ENCODE measurements at regions not wholly inside any gene's neighbourhood (a gene's known extent, or its start where the extent isn't known, plus 50 kb on each side); places are given as distances from the start of the nearest gene placed in this dataset.
"Not testable (repeated sequence)": the region's sequence is repeated elsewhere in the genome, so short reads cannot be mapped to it uniquely, and the experiment has no call there.

DNA sequence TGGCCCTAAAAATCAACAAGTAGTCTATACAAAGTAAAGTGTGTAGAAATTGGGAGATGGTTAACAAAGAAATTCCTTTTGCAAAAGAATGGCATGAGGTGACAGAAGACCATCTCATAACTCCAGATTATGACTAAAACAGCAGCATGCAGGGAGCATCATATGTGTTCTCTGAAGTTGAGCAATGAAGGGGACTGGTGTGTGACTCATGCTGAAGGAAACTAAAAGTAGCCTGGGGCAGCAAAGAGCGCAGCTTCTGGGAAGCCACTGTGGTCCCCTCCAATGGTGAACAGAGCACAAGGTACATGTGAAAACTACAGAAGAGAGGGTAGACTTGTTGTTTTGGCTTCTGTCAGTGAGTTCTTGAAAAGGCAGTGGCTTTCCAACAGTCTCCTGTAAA is 133.4 kb downstream of the MACC1 start:
- no peak for DNase-seq

DNA sequence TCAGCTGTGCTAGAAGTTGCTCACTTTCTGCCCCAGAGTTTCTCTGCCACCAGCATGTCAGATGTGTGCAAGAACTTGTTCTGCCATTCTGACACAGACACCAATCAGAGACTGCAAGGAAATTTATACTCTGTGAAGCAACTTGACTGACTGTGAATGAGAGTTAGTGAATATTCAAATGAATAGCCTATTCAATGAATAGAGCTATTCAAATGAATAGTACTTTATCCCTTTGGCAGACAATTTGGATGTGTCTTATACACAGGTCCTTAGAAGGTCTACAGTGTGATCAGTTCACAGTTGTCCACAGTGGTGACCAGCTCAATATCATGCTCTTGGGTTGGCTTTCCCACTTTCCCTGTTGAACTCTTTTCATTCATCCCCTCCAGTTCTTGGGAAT is 138.1 kb downstream of the MACC1 start:
- DNase-seq = no peak

GRCh38 chr7:20076835-20077234 is 140.3 kb downstream of the MACC1 start:
- no peak for DNase-seq

GRCh38 chr7:20075992-20076820 is 141.0 kb downstream of the MACC1 start:
- no peak for DNase-seq

DNA sequence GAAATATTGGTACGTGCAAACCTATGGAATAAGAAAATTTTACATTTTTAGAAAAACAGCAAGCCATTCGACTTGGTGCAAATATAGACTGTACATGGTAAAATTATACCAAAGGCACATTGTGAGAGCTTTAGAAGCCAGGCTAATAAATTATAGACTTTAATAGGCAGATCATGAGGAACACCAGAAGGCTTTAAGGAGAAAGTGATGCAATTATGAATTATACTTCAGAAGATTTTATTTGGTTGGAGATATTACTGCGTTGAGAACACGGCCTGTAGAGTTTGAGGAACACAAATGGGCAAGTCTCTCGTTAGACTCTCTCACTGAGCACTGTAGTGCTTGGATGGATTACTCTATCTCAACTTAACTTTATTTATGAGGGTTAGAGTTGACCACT is 141.7 kb downstream of the MACC1 start:
- DNase-seq = no peak

DNA sequence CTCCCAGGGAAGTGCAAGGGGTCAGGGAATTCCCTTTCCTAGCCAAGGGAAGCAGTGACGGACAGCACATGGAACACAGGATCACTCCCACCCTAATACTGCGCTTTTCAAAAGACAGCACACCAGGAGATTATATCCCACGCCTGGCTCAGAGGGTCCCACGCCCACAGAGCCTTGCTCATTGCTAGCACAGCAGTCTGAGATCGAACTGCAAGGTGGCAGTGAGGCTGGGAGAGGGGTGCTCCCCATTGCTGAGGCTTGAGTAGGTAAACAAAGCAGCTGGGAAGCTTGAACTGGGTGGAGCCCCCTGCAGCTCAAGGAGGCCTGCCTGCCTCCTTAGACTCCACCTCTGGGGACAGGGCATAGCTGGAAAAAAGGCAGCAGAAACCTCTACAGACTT is 149.2 kb downstream of the MACC1 start:
- DNase-seq = not testable (repeated sequence)

GRCh38 chr7:20064974-20065862 is 152.0 kb downstream of the MACC1 start:
- peak; percentile 85 for DNase-seq

- peak; percentile 93 for DNase-seq
Measured at GRCh38 chr7:20064181-20064970, 152.8 kb downstream of the MACC1 start.

GRCh38 chr7:20063644-20064043 is 153.5 kb downstream of the MACC1 start:
- no peak for DNase-seq

DNA sequence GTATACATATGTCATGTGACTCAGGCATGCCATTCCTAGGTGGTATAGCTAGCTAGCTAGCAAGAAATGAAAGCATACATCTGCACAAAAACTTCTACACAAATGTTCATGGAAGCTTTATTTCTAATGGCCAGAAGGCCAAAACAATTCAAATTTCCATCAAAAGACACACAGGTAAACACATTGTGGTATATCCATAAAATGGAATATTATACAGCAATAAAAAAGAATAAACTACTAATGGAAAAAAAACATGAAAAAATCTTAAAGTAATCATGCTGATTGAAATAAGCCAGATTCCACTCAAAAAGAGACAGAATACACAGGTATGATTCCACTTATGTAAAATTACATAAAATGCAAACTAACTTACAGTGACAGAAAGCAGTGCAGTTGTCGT is 154.3 kb downstream of the MACC1 start:
- DNase-seq = no peak

DNA sequence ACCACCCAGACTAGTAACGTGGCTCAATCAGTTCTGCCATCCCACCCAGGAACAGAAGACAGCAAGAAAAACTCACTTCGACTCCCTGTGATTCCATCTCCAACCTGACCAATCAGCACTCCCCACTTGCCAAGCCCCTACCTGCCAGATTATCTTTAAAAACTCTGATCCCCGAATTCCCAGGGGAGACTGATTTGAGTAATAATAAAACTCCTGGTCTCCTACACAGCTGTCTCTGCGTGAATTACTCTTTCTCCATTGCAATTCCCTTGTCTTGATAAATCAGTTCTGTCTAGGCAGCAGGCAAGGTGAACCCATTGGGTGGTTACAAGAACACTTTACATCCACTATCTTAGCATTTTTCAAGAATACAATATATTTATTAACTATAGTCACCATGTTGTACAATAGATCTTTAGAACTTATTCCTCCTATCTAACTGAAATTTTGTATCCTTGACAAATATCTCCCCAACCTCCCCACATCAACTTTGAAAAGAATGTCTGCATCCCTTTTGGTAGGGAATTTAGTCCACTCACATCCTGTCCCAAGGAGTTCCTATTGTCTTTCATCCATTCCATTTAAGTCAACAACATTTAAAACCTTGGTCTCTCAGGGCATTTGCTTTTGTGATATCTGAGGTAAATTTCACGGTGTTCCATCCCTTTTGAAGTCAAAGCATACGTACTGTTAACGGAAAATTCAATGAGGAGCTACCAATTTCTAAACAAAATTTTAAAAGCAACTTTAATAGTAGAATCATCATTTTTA is 163.7 kb downstream of the MACC1 start:
- DNase-seq = no peak

GRCh38 chr7:20050241-20050966 is 166.8 kb downstream of the MACC1 start:
- no peak for DNase-seq

DNA sequence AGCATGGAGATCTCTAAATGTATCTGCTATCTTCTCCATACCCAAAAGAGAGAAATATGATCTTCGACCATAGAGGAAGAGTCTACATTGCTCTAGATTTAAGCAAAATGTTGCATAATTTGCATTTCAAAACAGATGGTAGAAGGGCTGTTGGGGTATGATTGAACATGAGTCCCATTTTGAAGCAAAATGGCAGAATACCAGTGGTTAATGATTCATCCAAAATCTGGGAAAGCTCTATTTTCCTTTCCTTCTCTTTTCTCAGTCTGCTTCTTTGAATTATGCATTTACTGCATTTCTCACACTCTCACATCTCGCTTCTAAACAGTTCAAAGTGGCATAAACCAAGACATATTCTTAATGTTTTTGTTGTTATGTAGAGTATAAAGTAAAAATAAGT is 178.5 kb downstream of the MACC1 start:
- DNase-seq = no peak

DNA sequence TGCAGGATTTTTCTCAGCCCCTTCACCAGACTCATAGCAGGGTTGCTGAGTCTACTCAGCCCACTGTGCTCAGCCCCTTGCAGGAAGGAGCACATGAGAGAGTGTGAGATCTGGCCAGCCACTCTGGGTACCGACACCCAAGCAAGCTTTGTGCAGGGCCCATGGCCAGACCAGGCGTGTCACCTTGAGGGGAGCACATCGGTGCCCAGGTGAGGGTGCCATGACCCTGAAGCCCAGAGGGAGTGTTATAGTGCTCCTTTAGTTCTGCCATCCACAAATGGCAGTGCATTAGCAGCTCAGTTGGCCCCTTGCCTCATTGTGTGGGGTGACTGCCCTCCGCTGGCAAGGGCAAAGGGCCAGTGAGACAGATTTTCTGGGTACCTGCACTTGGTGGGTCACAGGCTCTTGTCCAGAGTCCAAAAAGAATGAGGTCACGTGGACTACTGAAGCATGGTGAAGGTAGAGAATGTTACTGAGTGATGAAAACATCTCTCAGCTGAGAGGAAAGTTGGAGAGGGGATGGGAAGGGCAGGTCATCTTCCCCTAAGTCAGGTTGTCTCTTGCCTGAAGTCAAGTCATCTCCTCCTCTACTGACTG is 181.8 kb downstream of the MACC1 start:
- no peak for DNase-seq

DNA sequence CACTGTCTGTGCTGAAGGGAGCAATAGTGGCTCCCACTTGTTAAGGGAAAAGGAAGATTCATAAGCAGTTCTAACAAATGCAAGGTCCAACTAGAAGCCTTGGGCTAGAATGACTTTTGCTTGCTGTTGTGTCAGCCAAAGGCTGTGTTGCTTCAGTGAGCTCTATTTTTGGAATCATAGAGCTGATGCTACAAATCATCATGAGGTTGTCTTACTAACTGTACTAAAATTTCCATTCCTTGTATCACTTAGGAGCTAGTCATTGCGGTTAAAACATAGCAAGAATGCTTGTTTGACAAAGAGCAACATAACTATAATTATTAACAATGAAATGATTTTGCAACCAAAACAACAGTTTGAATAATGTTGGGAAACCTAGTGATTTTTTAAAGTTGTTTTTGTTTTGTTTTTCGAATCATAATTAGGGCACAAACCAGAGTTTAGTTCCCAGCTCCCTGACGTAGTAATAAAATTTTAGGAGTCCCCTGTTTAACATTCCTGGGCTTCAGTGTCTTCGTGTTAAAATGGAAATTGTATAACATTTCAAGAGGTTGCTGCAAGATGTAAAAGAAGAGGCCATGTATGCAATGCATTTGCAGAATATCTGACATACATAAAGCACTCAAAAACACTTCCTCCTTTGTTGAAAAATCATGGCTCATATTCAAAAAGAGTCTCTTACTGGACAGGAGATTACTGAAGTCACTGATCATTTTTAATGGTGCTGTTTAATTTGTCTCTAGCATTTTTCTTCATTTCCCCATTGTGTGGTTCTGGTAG is 183.4 kb downstream of the MACC1 start:
- peak; percentile 64 for DNase-seq

DNA sequence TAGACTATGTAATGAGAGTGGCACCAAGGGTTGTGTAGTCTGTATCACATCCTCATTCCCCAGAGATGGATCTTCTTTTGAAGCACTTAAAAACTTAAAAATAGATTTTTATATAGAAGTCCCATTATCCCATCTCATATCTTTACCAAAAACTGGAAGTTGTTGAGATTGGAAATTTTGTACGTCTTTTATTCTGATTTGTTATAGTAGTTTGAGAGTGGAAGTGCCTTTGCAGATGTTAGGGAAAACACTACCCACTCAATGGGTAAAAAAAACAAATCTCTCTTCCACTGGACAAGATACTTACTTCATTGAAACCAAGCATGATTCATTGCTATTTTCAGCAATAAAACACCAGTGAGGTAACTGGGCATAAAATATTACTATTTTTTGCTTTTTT is 184.4 kb downstream of the MACC1 start:
- DNase-seq = peak; percentile 53

DNA sequence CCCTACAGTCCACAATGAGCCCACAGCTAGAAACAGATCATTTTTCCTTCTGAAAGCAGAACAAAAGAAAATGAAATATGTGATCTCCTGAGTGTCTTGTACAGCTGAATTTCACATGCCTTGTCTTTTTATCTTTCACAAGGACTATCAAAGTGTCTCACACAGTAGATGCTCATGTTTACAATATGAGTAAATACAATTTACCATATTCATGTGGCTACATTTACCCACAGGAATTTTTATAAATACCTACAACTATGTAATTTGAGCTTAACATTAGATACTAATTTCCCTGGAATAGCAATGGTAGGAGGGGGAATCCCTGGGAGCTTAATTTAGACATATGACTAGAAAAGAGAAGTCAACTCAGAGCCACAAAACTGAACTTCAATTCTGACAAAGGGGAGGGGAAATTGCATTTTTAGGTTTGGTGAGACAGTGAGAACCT is 186.2 kb downstream of the MACC1 start:
- DNase-seq = peak; percentile 37

GRCh38 chr7:20030417-20030816 is 186.8 kb downstream of the MACC1 start:
- no peak for DNase-seq

- no peak for DNase-seq
Measured at GRCh38 chr7:20026762-20027161, 190.4 kb downstream of the MACC1 start.

GRCh38 chr7:20021831-20022230 is 195.4 kb downstream of the MACC1 start:
- peak; percentile 34 for DNase-seq

All from kidney glomerular epithelial cell (primary cell).